GM10266 (cell line): ENCODE measurements at regions not wholly inside any gene's neighbourhood (a gene's known extent, or its start where the extent isn't known, plus 50 kb on each side); places are given as distances from the start of the nearest gene placed in this dataset.

Experiments used
- DNase-seq: peaks from one replicate; pipeline ENCODE4 v3.0.0; 2012; ENCODE audit errors: extremely low spot score
- TF ChIP-seq, protein P1 (sequence below): IDR thresholded peaks from 2 replicates; pipeline ENCODE4 v1.5.1; 2012; ENCODE audit warnings: mild to moderate bottlenecking, low read depth; ENCODE audit not compliant: control insufficient read depth, insufficient read depth; ENCODE audit errors: missing control alignments

DNA sequence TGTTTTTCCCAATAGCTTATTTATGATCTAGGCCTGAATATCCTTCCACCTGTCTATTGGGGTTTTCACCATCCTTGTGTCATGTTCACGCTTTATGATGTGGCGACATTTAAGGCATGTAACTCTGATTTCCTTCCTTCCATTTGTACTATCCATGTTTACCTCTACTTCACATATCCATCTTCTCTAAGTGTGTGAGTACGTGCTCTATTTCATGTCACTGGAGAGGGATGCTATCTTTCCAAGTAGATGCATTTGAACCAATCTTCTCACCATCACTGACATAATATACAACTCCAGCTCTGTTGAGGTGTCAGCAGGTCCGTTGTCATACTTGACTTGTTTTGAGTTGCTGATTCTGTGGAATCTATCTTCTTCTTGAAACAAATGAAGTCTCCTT is 283.2 kb downstream of the PTBP2 start:
- no peak for DNase-seq
- TF ChIP-seq, protein P1, sequence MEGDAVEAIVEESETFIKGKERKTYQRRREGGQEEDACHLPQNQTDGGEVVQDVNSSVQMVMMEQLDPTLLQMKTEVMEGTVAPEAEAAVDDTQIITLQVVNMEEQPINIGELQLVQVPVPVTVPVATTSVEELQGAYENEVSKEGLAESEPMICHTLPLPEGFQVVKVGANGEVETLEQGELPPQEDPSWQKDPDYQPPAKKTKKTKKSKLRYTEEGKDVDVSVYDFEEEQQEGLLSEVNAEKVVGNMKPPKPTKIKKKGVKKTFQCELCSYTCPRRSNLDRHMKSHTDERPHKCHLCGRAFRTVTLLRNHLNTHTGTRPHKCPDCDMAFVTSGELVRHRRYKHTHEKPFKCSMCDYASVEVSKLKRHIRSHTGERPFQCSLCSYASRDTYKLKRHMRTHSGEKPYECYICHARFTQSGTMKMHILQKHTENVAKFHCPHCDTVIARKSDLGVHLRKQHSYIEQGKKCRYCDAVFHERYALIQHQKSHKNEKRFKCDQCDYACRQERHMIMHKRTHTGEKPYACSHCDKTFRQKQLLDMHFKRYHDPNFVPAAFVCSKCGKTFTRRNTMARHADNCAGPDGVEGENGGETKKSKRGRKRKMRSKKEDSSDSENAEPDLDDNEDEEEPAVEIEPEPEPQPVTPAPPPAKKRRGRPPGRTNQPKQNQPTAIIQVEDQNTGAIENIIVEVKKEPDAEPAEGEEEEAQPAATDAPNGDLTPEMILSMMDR: no peak

DNA sequence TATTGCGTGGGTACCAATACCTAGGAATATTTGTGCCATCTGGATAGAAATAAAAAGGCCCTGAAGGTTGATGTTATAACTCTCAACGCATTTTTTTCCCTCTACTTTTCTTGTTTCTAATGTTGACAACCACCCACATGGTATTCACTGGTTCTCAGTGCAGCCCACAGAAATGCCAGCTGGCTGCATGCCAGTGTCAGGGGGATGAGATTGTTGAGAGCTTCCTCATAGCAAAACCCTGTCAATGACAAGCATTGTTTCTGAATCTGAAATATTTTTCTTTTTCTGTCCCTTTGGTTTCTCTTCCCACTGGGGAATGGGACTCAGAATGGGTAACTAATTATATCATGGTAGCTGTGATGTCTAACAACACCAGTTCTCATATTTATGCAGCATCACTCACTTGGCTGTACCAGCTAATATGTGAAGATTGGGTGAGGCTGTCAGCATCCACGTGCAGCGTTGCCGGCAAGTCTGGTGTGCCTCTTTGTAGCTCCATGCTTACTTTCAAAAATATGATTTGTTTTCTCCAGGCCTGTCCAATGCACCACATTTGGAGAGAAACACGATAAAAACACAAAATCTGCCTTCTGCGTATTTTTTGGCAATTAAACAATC is 284.6 kb downstream of the PTBP2 start:
- TF ChIP-seq, protein P1: no peak

DNA sequence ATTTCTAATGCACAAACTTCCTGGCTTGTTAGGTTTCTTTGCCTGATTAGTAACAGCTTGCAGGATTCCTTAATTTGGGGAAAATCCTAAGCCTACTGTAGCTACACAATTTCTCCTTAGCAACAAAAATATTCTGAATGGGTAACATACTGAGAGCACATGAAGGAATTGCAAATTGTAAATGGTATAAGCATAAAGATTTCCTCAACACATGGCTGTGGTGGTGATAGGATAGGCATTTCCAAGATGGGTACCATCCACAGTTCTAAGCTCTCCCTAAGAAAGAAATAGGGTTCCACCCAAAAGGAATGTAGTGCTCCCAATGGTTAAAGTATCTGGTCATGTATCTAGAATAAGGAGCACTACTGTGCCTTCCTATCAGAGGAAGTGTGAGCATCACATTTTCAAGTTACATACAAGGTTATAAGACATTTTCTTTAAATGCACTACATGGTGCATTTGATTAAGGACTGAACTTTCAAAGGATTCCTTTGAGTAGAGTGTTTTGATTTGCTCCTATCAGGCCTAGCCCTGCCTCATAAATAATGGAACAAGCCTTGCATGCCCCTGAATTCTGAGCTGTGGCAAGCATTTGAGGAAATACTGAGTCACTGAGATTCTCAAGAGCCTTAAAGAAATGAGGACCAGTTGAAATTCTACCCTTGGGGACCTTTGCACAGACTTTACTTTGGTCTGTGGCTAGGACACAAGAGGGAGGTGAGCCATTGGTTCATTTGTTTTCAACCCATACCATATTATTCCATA is 286.4 kb downstream of the PTBP2 start:
- DNase-seq: no peak
- TF ChIP-seq, protein P1: no peak

More for the DNA sequence above, 284.6 kb downstream of the PTBP2 start:
- no peak for DNase-seq

DNA sequence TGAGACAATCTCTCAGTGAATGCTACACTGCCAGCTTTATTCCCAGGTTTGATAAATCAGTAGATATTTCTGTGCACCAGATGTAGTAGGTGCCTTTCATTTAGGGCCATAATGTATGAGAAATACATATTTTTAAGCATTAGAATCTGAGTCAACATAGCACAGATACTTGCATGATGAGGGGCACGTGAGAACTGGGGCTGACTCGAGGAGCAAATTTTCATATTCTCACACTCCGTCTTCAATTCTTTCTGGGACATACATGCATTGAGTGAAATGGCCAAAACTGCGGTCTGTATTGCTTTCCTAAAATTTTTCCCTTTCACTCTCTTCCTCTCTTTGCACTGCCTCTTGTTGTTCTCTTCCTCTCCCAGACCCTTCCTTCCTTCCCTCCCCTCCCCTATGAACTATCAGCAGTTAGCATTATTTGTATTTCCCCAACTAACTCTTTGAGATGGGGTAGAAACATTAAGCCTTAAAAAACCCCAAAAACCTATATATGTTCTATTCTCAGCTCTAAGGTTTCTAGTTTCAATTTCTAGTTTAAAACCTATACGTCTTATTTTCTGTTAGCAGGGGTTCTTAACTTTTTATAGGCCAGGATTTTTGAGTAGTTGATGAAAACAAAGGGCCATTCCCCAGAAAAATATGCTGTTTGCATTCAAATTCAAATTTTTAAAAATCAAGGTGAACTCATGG is 289.1 kb downstream of the PTBP2 start:
- TF ChIP-seq, protein P1: no peak
- no peak for DNase-seq

DNA sequence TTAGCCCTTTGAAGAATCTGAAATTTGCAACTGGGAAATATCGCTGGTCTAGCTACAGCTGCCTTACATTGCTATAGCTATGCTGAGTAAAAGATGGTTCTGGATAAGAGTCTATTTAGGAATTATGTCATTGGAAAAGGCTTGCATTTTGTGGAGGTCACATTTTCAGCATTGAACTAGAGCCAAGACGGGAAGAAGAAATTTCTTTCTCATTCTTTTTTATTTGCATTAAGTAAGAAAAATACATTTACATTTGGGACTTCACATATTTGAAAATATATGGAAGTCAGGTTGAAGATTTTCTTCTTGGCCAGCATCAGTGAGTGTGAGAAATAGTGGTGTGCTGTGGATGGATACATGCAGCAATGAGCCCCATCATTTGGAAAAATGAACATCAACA is 291.6 kb downstream of the PTBP2 start:
- TF ChIP-seq, protein P1: no peak
- DNase-seq: no peak

DNA sequence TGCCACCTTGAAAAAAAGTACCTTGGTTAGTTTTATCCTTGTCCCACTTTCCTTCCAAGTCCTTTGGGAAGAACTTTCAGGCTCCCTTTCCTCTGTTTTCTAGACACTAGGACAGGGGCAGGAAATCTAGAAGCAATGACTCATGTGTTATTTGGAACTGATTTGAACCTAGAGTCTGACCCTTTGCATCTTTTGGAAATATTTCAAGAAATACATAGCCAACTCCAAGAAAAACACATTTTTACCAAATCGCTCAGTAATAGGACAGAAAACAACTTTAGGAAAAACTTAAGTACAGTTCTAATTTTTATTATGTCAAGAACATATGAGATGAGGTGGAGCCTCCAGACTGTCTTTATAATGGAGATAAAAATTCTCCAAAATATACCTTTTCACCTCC is 292.4 kb downstream of the PTBP2 start:
- TF ChIP-seq, protein P1: no peak
- DNase-seq: no peak
